SK-N-MC (cell line): ENCODE measurements at regions not wholly inside any gene's neighbourhood (a gene's known extent, or its start where the extent isn't known, plus 50 kb on each side); places are given as distances from the start of the nearest gene placed in this dataset.
"Not testable (repeated sequence)": the region's sequence is repeated elsewhere in the genome, so short reads cannot be mapped to it uniquely, and the experiment has no call there.

Source experiments
- EZH2 ChIP-seq: fragments of 200-600 bp; sonication (generic); IDR thresholded peaks from one replicate; pipeline ENCODE4 v1.6.1; 2017; ENCODE audit warnings: antibody characterized with exemption
- FOXP2 ChIP-seq: optimal IDR thresholded peaks from 2 replicates; pipeline ENCODE3; 2011; ENCODE audit warnings: mild to moderate bottlenecking, moderate library complexity; ENCODE audit not compliant: insufficient read depth; ENCODE audit errors: extremely low read length, control extremely low read depth
- POLR2AphosphoS5 ChIP-seq: IDR thresholded peaks from 2 replicates; pipeline ENCODE4 v1.6.1; 2012; ENCODE audit warnings: mild to moderate bottlenecking, low read depth, low read length, borderline replicate concordance

DNA sequence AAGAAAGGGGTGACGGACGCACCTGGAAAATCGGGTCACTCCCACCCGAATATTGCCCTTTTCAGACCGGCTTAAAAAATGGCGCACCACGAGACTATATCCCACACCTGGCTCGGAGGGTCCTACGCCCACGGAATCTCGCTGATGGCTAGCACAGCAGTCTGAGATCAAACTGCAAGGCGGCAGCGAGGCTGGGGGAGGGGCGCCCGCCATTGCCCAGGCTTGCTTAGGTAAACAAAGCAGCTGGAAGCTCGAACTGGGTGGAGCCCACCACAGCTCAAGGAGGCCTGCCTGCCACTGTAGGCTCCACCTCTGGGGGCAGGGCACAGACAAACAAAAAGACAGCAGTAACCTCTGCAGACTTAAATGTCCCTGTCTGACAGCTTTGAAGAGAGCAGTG lies 276.9 kb downstream of the SEC61B start:
- not testable (repeated sequence) for TF ChIP-seq EZH2, POLR2AphosphoS5, FOXP2
